ENCODE measurements at regions not wholly inside any gene's neighbourhood (a gene's known extent, or its start where the extent isn't known, plus 50 kb on each side); places are given as distances from the start of the nearest gene placed in this dataset.

DNA sequence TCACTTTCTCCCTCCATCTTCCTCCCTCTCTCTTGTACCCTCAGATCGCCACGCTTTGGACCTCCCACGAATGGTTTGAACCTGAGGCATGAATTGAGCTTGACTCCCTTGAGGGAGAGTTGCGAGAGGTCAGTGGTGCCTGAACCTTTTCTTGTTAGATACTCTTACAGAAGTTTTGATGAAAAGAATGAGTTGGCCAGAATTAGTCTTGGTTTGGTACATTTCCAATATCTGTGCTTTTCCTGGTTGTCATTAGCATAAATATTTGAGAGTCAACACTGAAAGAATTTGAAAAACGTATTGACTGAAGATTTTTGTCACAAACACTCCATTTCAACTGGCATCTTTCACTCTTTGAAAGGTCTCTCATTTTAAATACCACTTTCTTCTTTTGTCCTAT, 510.6 kb upstream of the DIPK2B start:
- H3K27ac ChIP-seq: no peak overlapping the region
- TF ChIP-seq POLR2A (IDR thresholded peaks at IDR 0.05): no peak
- no peak for TF ChIP-seq CTCF (IDR thresholded peaks at IDR 0.05)
- TF ChIP-seq EP300 (IDR thresholded peaks at IDR 0.05): no peak
- TF ChIP-seq POLR2AphosphoS5 (IDR thresholded peaks at IDR 0.05): no peak
- H3K9me3 ChIP-seq: no peaks in the 10 kb centered on the region
- no peaks in the 10 kb centered on the region for H3K27me3 ChIP-seq
- no peak for ATAC-seq
- 50 to 68% methylated on average over 3 to 4 of the region's 5 CpGs for WGBS, 2 donors (ENCODE audit: low coverage in 1 of 2)
- no peaks in the 10 kb centered on the region for H3K36me3 ChIP-seq
- H3K4me3 ChIP-seq: no peak overlapping the region
- H3K4me1 ChIP-seq: no peaks in the 10 kb centered on the region

DNA sequence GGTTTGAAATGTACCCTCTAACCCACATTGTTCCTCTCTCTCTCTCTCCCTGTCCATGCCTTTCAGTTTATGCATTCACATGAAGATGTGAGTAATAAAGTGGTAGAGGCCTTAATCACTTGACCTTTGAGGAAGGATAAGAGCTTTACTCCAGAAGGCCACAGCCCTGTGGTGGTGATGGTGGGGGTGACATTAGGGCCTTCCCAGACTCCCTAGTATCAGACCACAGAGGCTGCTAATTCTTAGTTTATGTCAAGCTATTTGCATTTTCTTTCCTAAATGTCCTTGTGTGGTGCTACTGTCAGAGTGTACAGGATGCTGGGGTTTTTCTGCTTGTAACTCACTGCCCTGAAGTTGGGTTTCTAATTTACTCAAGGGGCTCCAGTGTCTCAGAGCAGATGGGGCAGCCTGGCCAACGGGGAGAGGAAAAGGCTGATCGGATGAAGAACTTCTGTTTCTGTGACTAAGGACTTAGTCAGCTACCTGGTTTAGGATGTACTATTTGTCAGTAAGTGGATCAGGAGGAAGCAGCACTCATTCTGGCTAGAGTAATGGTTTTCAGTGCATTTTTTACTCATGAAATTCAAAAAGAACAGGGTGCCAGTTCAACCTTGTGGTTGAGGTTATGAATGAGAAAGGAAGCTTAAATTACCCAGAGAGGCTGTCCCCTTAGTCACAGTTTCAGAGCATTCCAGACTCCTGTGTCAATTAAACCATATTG, 509.6 kb upstream of the DIPK2B start:
- H3K9me3 ChIP-seq: no peaks in the 10 kb centered on the region
- no peak for TF ChIP-seq POLR2A (IDR thresholded peaks at IDR 0.05)
- no peak for TF ChIP-seq POLR2AphosphoS5 (IDR thresholded peaks at IDR 0.05)
- TF ChIP-seq CTCF (IDR thresholded peaks at IDR 0.05): no peak
- no peak for TF ChIP-seq EP300 (IDR thresholded peaks at IDR 0.05)
- H3K27me3 ChIP-seq: no peaks in the 10 kb centered on the region
- H3K27ac ChIP-seq: no peak overlapping the region
- H3K4me3 ChIP-seq: no peak overlapping the region
- H3K4me1 ChIP-seq: no peaks in the 10 kb centered on the region
- 0% methylated on average over 1 of the region's 2 CpGs; no CpG with 5 or more reads in 1 of the 2 donors for WGBS, 2 donors (ENCODE audit: low coverage in 1 of 2)
- no peaks in the 10 kb centered on the region for H3K36me3 ChIP-seq
- no peak for ATAC-seq

DNA sequence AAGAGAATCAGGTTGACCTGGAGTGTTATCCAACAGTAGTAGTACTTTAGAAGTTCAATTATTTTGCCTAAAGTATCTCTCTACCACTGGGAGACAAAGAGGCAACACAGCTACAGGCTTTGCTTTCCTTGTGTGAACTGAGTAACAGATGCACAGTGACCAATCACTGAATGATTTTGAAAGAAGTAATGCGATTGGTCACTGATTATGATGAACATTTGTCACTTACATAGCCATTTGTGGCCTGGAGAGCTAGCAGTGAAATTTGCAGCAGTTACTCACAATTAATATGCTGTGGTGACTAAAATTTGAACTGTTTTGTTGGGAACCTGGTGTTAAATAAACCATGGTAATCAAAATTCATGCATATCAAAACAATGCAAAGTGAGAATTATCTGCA, 508.7 kb upstream of the DIPK2B start:
- WGBS, 2 donors (ENCODE audit: low coverage in 1 of 2): 92% methylated on average over 1 of the region's 1 CpG; no CpG with 5 or more reads in 1 of the 2 donors
- ATAC-seq: no peak
- no peak for TF ChIP-seq POLR2AphosphoS5 (IDR thresholded peaks at IDR 0.05)
- no peak for TF ChIP-seq POLR2A (IDR thresholded peaks at IDR 0.05)
- no peak for TF ChIP-seq CTCF (IDR thresholded peaks at IDR 0.05)
- TF ChIP-seq EP300 (IDR thresholded peaks at IDR 0.05): no peak
- Histone ChIP-seq H3K27me3 (no peaks in the 10 kb centered on the region), H3K36me3 (no peaks in the 10 kb centered on the region), H3K9me3 (no peaks in the 10 kb centered on the region), H3K27ac (no peak overlapping the region), H3K4me1 (no peaks in the 10 kb centered on the region), H3K4me3 (no peak overlapping the region)

- no peaks in the 10 kb centered on the region for H3K9me3 ChIP-seq
- TF ChIP-seq EP300 (IDR thresholded peaks at IDR 0.05): no peak
- no peak for TF ChIP-seq POLR2A (IDR thresholded peaks at IDR 0.05)
- H3K36me3 ChIP-seq: no peaks in the 10 kb centered on the region
- H3K27me3 ChIP-seq: no peaks in the 10 kb centered on the region
- WGBS, 2 donors (ENCODE audit: low coverage in 1 of 2): no CpG with 5 or more reads among the region's 3 CpGs
- ATAC-seq: no peak
- H3K27ac ChIP-seq: no peak overlapping the region
- H3K4me1 ChIP-seq: no peaks in the 10 kb centered on the region
- H3K4me3 ChIP-seq: no peak overlapping the region
These were observed 498.5 kb upstream of the DIPK2B start for GRCh38 chrX:45699158-45699557.

- no peaks in the 10 kb centered on the region for H3K4me1 ChIP-seq
- H3K27ac ChIP-seq: no peak overlapping the region
- TF ChIP-seq POLR2A (IDR thresholded peaks at IDR 0.05): no peak
- no peak for TF ChIP-seq POLR2AphosphoS5 (IDR thresholded peaks at IDR 0.05)
- no peak for TF ChIP-seq EP300 (IDR thresholded peaks at IDR 0.05)
- TF ChIP-seq CTCF (IDR thresholded peaks at IDR 0.05): no peak
- no peaks in the 10 kb centered on the region for H3K27me3 ChIP-seq
- WGBS, 2 donors (ENCODE audit: low coverage in 1 of 2): 20 to 59% methylated on average over 2 to 5 of the region's 7 CpGs
- ATAC-seq: peak; percentile 41
- H3K9me3 ChIP-seq: no peaks in the 10 kb centered on the region
- H3K36me3 ChIP-seq: no peaks in the 10 kb centered on the region
- no peak overlapping the region for H3K4me3 ChIP-seq
These were observed 496.9 kb upstream of the DIPK2B start for GRCh38 chrX:45697591-45697990.
